Activated CD4-positive, alpha-beta T cell treated with anti-CD3 and anti-CD28 coated beads, Interleukin-2, Interleukin-4, amounts not matched to agents 100 ng/mL and 50 ng/mL, durations not matched to agents 16 hours and 8 hours (primary cell): ENCODE measurements at regions not wholly inside any gene's neighbourhood (a gene's known extent, or its start where the extent isn't known, plus 50 kb on each side); places are given as distances from the start of the nearest gene placed in this dataset.

Experiments
- DNase-seq: peaks from one replicate; pipeline ENCODE4 v3.0.0-alpha.2; 2020; ENCODE audit warnings: low spot score

DNA sequence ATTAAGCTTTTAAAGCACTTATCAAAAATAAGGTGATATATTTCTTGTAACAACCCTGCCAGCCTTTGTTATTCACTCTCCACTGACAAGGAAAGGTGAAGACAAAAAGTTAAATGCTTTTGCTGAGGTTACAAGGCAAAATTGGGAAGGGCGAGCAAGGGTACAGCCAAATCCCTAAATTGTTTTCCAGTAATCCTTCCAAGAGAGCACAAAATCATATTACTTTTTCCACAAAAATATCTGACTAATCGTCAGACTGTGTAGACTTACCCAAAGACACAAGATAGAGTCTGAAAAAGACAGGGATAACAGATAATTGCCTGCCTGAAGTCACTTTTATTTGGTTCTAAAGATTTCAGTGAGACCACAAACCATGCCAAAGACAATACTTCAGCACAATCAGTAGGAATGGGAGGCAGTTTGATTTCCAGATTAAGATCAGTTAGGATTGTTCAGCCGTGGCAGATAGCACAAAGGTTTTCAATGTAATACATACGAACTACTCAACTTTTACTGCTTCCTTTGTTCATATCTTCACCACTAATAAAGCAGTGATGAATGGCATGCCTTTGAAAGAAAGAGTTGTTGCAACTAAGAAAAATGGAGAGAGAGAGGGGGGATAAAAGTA is 383.8 kb upstream of the TUSC1 start:
- DNase-seq, result no peak

DNA sequence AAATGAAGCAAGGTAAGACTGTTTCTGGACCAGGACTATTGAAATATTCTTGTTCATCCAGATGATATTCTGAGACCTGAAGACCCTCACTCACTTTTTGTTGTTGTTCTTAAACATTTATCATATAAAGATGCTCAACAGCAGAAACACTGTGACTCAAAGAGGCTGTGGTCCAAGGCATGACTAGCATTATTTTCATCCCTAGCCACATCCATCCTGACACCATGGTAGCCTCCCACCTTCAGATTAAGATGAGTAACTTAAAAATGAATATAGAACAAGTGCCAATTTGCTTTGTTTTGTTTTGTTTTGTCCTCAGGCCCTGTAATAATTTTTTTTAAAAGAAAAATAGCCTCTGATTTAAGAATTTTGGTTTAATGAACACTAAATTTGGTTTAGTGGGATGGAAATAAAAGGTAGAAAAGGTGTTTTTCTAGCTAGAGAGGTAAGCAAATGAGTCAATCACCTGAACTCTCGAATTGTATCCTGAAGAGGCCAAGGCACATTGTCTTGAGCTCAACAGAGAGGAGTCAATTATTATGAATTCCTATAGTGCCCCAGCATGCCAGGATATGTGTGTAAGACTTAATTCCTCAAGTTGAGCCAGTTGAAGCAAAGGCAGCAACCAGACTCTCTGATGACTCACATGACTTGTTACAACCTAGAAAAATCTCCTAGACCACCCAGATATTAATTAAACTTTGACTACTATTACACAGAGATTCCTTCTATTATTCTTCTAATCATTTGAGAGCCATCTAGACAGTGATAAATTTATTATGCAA is 380.1 kb upstream of the TUSC1 start:
- no peak for DNase-seq

DNA sequence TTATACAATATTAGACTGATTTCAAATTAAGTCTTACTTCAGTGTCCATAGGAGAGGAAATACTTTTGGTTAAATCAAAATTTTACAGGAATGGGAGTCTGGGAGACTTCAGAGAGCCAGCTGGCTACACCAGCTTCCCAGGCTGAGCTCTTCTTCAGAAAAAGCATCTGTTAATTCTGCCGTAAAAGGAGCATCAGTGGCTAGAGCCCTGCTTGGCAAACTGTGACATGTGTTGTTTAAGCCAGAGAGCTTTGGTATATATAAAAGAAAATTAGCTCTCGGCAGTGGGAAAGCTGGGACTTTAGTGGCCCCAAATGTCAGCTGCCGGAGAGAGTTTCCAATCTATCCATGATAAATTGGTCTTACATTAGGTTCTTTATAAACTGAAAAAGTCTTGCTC is 378.8 kb upstream of the TUSC1 start:
- no peak for DNase-seq

DNA sequence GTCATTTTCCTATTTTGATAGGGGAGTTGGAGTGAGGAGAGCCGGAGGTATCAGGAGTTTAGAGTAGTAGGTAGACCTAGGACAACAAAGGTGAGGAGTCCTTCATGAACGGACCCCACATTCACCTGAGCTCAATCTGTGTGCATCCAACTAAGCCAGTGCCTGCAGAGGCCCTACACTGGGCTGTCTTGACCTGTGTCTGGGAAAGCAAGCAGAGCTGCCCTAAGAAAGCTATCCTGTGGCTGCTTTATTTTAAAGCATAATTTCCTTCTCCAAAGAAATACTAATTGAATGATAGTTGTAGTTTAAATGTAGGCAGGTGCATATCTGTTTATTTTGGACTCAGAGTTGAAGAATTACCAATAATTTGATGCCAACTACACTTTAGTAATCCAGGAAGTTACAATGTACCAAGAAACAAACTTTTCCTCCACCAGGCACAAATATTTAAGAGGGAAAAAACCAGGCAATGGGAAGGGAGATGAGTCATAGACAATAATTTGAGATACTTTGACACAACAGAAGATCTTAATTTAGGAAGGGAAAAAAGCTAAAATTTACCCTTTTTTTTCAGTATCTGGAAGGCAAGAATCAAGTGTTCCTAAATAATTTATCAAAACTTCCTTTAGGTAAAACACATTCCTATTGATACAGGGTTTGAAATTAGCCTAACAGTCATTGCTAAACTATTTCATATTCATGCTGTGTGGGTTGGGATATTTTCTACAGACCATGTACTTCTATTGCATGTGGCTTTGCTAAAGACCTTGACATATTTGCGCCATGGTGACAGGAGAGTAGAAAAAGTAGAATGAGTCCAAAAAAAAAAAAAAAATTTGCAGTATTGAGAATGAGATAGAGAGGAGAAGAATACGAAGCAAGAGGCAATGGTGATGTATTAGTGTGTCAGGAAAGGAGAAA is 376.6 kb upstream of the TUSC1 start:
- no peak for DNase-seq

DNA sequence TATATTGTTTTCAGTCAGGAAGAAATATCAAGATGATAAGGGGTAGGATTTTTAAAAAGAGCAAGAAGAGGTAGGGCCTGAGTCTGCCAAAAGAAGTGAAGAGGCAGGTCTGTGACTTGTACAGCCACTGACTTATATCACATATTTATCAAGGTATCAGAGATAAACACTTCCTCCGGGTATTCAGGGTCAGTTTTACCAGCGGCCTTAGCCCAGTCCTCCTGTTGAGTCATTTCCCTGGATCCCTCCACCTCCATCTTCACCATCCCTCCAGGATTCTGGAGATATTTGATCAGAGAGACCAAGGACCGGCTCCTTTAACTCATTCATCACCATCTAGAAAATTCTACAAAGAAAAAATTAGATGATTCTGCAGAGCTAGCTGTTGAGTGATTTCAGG is 375.7 kb upstream of the TUSC1 start:
- DNase-seq, result no peak

DNA sequence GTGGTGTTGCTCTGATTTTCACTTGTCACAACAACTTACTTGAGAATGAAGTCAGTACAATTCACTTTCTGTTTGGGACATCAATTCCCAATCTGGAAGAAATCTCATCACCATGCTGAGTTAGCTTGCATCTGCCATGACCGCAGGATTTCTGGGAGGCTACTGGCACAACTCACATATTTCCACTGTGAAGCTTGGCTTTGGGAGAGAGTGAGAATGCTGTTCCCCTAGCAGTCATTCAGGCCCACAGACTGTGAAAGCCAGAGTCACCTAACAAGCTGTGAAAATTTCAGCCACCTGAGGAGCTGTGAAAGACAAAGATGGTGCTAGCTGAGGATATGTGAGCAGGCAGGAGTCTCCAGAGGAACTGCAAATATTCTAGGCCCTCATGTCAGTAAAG is 365.2 kb upstream of the TUSC1 start:
- DNase-seq, result no peak

DNA sequence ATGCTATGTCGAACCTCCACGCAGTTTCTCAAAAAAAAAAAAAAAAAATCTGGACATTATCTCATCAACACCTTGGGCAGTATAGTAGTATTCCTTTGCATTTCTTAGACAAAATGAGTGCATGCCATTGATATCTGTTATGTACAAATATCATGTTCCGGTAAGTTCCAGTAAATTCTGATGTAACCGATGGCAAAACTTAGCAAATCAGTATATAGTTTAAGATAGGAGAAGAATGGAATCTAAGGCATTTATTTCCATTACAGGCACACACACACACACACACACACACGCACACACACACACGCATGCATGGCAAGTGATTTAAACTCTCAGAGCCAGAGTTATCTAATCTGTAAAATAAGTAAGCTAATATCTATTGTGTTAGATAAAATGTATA is 356.5 kb upstream of the TUSC1 start:
- no peak for DNase-seq

DNA sequence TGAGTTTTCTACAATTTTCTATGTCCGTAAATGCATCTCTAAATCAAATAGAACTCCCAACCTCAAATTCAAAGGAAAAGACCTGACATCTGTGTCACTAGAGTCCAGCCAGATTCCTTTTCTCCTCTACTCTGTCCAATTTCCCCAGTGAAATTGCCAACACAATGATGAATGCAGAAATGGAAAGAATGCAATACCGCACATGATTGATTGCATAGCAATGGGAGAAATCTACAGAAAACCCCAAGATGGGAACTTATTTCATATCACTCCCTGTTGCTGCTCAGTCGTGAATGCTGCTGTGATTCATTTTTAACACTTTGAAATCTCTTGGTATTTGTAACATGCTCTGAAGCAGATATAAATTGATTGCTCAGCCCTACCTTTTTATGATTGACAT is 355.1 kb upstream of the TUSC1 start:
- DNase-seq, result no peak

DNA sequence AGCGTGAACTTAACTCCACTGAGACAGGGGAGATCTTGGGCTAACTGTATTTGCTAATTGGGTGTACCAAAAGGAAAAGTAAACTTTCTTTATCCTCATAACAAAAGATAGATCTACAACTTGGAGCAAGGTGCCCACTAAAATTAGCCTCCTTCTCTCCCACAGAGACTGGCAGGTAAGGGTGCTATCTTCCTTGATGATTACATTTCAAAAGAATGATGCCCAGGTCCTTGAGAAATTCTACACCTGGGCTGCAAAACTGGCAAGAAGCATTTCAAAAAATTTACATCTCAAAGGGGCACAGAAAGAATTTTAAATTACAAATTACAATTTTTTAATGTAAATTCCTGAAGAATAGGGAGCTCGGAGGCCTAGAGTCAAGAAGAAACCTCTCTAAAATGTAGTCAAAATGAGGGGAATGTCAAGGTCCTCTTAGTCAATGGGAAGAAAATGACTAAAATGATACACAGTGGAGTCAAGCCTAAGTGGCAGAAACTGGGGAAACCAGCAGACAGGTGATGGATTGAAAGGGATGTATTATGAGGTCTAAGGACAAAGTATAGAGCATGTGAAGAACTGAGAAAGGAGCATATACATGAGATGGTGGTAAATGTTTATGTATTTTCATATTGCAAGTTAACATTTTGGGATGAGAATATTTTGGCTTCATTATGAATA is 348.3 kb upstream of the TUSC1 start:
- DNase-seq, result no peak

DNA sequence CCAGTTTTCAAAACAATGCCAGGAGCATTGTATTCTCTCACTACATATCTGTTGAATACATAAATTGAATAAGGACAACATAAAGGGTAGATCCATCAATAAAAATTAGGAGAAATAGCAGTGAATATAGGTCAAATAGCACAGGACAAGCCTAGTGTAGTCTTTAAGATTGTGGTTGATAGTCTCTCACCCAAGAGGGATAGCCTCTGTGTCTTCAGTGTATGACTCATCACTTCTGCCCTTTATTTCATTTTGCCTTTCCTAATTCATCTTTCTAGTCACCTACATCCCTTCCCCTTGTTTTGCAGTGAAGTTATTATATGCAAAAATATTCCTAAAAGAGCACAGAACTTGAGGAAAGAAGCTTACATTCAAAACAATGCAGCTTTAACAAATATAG is 335.0 kb upstream of the TUSC1 start:
- DNase-seq, result no peak

DNA sequence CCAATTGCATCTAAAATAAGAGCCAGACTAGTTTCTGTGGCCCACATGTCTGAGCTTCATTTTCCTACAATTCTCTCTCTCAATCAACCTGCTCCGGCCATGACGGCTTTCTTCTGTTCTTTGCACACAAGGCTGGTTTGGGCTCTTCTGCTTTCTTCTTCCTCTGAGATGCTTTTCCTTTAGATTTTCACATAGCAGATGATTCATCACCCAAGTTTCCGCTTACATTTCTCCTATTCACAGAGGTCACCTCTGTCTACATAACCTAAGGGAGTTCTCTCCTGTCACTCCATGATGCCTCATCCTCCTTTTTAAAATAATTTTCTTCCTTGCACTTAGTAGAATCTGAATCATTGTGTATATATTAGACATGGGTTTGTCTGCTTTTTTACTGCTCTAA is 334.6 kb upstream of the TUSC1 start:
- no peak for DNase-seq

DNA sequence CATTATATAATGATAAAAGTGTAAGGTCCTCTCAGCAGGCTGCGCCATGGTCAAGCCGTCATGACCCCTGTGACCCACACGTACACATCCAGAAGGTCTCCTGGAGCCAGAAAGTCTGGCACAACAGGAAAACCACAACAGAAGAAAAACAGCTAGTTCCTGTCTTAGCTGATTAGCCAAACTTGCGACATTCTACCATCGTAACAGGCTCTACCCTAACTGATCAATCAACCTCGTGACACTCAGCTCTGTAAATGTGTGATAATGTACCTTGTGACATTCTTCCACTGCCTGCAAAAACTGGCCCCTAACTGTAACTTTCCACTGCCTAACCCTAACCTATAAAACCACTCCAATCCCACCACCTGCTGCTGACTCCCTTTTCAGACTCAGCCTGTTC is 316.4 kb upstream of the TUSC1 start:
- DNase-seq, result no peak

DNA sequence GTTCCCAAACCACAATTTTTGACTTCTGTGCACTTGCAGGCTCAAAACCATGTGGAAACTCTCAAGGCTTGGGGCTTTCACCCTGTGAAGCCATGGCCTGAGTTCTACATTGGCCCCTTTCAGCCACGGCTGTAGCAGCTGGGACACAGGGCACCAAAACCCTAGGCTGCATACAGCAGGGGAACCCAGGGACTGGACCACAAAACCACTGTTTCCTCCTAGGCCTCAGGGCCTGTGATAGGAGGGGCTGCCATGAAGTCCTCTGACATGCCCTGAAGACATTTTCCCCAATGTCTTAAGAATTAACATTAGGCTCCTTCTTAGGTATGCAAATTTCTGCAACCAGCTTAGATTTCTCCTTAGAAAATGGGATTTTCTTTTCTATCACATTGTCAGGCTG is 312.1 kb upstream of the TUSC1 start:
- no peak for DNase-seq

DNA sequence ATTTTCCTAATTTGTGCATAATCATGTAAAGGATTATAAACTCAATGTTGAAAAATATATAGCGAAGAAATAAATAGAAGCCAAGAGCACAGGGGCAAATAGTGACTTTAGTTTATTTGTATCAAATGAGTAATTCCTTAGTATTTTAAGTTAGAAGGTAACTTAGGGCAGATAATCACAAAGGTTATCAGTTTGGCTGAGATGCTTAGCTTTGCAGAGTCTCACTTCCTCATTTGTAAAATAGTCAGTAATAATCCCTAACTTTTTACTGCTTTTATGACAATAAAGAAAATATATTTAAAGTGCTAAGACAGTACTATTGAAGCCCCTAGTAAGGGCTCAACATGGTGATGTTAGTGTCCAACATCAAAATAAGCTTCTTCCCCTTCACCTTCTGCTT is 297.4 kb upstream of the TUSC1 start:
- no peak for DNase-seq

DNA sequence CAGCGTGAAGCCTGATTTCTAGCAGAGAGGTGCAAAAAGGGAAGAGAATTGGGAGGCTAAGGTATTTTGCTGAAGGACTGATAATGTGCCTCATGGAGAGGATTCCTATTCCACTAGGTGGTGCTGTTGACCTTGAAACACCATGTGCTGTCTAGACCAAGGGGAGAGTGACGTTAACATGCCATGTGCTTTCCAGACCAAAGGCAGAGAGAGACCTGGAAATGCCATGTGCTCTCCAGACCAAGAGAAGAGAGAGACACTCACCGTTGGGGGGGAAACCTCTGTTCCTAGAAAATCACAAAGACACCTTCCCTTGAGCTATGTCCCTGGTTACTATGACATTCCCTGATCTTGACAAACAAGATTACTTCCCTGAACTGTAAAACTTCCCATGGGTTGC is 286.0 kb upstream of the TUSC1 start:
- DNase-seq, result peak; percentile 55

DNA sequence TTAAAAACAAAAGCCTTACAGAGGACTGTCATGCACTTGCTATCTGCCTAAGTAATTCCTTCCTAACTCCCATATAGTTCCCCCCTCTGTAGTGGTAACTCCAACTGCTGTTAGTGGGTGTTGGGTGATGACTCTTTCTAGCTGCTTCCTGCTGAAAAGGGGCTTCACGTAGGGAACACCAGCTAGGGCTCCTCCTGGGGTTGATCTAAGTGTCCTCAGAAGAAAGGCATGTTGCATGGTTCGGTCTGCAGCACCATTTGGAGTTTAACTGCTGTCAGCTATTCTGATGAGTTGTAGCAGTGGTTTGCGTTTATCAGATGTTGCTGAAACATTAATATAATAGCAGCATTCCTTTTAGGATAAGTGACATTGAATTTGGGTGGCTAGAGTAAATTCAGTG is 281.9 kb upstream of the TUSC1 start:
- no peak for DNase-seq

DNA sequence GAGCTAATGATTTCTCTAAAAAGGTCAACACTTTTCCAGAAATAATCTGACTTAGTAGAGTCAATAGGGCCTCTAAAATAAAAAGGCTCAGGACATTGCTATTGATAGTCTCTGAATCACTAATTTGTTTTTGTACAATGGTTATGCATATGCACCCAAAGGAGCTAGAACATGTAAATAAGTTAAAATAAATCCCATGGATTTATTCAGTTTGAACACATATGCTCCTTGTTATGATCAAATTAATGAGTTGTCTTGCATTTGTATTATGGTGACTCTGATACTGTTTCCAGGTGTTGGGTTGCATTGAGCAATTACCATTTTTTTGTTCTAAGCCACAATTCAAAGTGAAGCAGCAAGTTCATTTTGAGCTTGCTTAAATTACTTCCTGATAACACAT is 276.0 kb upstream of the TUSC1 start:
- no peak for DNase-seq

DNA sequence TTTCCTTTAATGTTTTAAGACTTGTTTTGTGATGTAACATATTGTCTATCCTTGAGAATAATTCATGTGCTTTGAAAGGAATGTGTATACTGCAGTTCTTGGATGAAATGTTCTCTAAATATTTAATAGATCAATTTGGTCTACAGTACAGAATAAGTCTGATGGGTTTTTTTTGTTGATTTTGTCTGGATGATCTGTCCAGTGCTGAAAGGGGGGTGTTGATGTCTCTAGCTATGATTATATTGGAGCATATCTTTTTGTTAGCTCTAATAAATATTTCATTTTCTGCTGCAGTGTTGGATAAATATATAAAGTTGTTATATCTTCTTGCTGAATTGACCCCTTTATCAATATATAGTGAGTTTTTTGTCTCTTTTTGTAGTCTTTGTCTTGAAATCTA is 269.9 kb upstream of the TUSC1 start:
- no peak for DNase-seq

DNA sequence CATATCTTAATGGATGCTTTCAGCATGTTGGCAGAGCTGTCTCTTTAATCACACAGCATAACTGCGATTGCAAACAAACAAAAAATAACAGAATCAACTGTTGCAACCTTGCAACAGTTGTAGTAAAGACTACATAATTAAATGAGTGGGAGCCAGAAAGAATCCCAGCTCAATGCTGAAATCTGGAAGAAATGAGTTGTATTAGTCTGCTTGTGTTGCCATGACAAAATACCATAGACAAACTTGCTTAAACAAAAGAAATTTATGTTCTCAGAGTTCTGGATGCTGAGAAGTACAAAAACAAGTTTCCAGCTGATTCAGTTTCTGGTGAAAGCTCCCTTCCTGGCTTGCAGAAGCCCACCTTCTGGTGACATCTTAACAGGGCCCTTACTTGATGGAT is 260.9 kb upstream of the TUSC1 start:
- no peak for DNase-seq

DNA sequence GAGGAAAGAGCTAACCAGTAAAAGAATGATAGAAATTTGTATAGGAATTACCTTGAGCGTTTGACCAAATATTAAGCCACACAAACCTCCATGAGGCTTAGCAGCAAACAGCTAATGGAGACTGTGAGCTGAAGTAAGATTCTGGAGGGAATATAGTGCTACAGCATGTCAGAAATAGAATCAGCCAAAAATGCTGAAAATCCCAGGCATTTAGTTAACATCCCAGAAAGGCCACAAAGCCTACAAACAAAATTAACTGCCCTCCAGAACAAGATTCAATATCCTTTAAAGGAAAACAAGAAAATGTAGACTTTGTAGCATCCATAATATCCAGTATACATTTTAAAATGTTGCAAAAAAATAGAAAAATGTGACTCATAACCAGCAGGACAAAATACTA is 257.8 kb upstream of the TUSC1 start:
- no peak for DNase-seq

DNA sequence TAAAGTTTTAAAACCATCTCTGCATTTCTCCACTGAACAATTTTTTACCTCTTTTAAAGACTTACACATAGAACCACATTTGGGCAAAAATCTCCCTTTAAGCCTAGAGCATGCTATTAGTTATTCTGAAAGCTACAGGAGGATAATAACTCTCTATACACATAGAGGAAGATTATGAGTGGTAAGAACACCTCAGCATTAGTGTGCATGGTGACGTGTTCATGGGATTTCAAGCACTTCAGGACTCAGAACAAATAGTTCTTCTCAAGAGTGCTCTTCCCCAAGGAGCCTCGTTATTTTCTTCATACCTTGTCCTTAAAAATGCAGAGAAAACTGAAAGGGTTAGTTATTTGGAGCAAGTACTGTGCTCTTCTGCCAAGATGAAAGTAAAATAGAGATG is 256.9 kb upstream of the TUSC1 start:
- no peak for DNase-seq

DNA sequence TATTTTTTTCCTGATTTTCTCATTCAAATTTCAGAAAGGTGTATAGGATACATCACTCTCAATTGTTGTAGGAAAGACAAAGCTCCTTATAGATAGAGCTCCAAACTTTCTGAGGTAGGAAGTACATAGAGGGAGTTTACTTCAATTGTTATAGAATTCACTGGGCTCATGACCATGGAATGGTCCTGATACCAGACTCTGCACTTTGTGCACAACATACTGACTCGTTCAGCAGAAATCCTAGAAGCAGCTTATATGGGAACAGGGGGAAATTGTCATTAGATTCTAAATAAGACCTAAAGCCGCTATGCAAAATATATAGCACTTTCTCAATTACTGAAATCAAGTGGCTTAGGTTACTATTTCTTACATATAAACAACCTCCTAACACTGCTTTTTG is 240.5 kb upstream of the TUSC1 start:
- DNase-seq, result no peak
